Heart left ventricle (tissue), 16 donors: ENCODE measurements at regions not wholly inside any gene's neighbourhood (a gene's known extent, or its start where the extent isn't known, plus 50 kb on each side); places are given as distances from the start of the nearest gene placed in this dataset.
"Not testable (repeated sequence)": the region's sequence is repeated elsewhere in the genome, so short reads cannot be mapped to it uniquely, and the experiment has no call there.

ENCODE experiments used
- ATAC-seq, 4 donors: fragments of 200-7000 bp; cut with Tn5 transposase; one replicate each; pipeline ENCODE4 v1.9.1; 2020 to 2022; ENCODE audit warnings: moderate library complexity in 4 of 4, mild to moderate bottlenecking in 3 of 4, moderate number of reproducible peaks in 1 of 4
- DNase-seq, 5 donors: peaks; one replicate each; pipeline ENCODE4 v3.0.0-alpha.2; 2020
- H3K27ac ChIP-seq, 12 donors: fragments of 200-600 bp; sonication (generic) in 4 of 12; one replicate each; pipeline versions ENCODE4 v1.5.0 to v1.8.0; 2016 to 2022; ENCODE audit warnings: mild to moderate bottlenecking in 2 of 12
- H3K27me3 ChIP-seq, 9 donors: fragments of 200-600 bp; sonication (generic) in 2 of 9; one replicate each; pipeline versions ENCODE4 v1.5.1 to v1.8.0; 2016 to 2022; ENCODE audit warnings: mild to moderate bottlenecking in 3 of 9
- H3K36me3 ChIP-seq, 9 donors: fragments of 200-600 bp; sonication (generic) in 2 of 9; one replicate each; pipeline versions ENCODE4 v1.5.0 to v1.8.0; 2018 to 2022; ENCODE audit warnings: mild to moderate bottlenecking in 2 of 9
- H3K4me1 ChIP-seq, 12 donors: fragments of 200-600 bp; sonication (generic) in 4 of 12; one replicate each; pipeline versions ENCODE4 v1.5.0 to v1.8.0; 2016 to 2022; ENCODE audit warnings: mild to moderate bottlenecking in 3 of 12
- H3K4me3 ChIP-seq, 12 donors: fragments of 200-600 bp; sonication (generic) in 4 of 12; one replicate each; pipeline versions ENCODE4 v1.5.0 to v1.8.0; 2017 to 2022; ENCODE audit warnings: mild to moderate bottlenecking in 9 of 12, moderate library complexity in 4 of 12
- H3K9me3 ChIP-seq, 12 donors: fragments of 200-600 bp; sonication (generic) in 4 of 12; one replicate each; pipeline versions ENCODE4 v1.5.0 to v1.8.0; 2016 to 2022; ENCODE audit warnings: mild to moderate bottlenecking in 1 of 12
- CTCF ChIP-seq, 12 donors: fragments of 200-600 bp; sonication (generic) in 4 of 12; IDR thresholded peaks; one replicate each; pipeline versions ENCODE4 v1.5.0 to v1.8.0; 2018 to 2022; ENCODE audit warnings: antibody characterized with exemption in 12 of 12, mild to moderate bottlenecking in 5 of 12
- POLR2A ChIP-seq, 2 donors: fragments of 450-650 bp; IDR thresholded peaks; one replicate each; pipeline ENCODE4 v1.6.1; 2017; ENCODE audit warnings: antibody characterized with exemption in 2 of 2, mild to moderate bottlenecking in 2 of 2, moderate library complexity in 2 of 2
- WGBS, 4 donors: extraction: QIAGEN DNeasy Blood & Tissue Kit in 2 of 4; methylation state at CpG; one replicate each; pipeline versions ENCODE4 v1.1.5 to v1.1.7; 2013 to 2018; 5-methylcytosine and 5-hydroxymethylcytosine counted together
- intact Hi-C, 10 donors: fragments of 100-400 bp; cut with DNase I; formaldehyde crosslinking; loops; one replicate each; pipeline versions ENCODE4 v1.11.1 to v1.14.2; 2022
- donor health status: ischemic (EF 13 %, LVEDD 7.1; RV severe dilation, severe dysfunction).
- donor health status: healthy with polysubstance abuse.
- donor health status: DM: no; HTN: yes; CAD: no.
- donor health status: DM: no; HTN: no; CAD: no.
- donor health status: ischemic (EF 25% LVEDD 6.9; RV normal size, moderate dysfunction).
- donor health status: ischemic (EF 25% LVEDD 5.7; RV mildly dilated, moderate dysfunction).
- donor health status: healthy.
- donor health status: DM: yes; HTN: yes; CAD: no.
- donor health status: ischemic (EF 35%, LVEDD 5.7; RV mildly dilated, moderate dysfunction).
- donor health status: nonischemic (EF 11% LVEDD 7.7; RV severe dilation, severe dysfunction).
- donor health status: DM: yes; HTN: yes; CAD: no.
- donor health status: PGD.
- donor health status: ischemic (EF 29% LVEDD 5.4; RV normal size, mild dysfunction).
- donor health status: nonischemic (EF 23%, LVEDD 6.1; RV moderate dilation, normal function).

- H3K27ac ChIP-seq: no peak overlapping the region
- WGBS, 4 donors: 63 to 71% (median 68%) methylated on average over 4 of the region's 4 CpGs
- H3K27me3 ChIP-seq: no peaks in the 10 kb centered on the region
- ATAC-seq (no peak), DNase-seq (no peak)
- H3K4me1 ChIP-seq: no peaks in the 10 kb centered on the region
- intact Hi-C loops: no loop called here
- H3K36me3 ChIP-seq: no peaks in the 10 kb centered on the region
- peaks cover 0 to 3% (median 0%) of the 10 kb centered on the region in 12 donors for H3K9me3 ChIP-seq
- no peak for TF ChIP-seq POLR2A (IDR thresholded peaks at IDR 0.05)
- no peak for TF ChIP-seq CTCF (IDR thresholded peaks at IDR 0.05)
- H3K4me3 ChIP-seq: no peak overlapping the region
Observed at GRCh38 chr12:59298296-59298695, 297.5 kb upstream of the SLC16A7 start.

DNA sequence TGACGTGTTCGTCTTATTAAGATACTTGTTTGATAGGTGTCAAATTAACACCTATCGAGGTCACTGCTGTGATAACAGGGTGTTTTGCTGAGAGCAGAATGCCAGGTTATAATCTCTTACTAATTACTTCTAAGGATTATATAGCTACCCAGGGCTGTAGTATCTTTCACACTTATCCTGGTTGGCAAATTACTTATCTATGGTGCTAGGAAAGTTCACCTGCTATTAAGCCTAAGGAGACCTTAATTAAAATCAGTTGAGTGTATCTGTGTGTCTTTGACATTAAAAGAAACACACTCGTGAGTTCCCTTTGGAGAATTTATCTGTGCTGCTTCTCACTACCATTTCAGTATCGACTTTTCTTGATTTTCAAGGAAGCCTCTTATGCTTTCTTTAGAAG lies 301.6 kb upstream of the SLC16A7 start:
- H3K36me3 ChIP-seq: no peaks in the 10 kb centered on the region
- no peak overlapping the region for H3K27ac ChIP-seq
- TF ChIP-seq CTCF (IDR thresholded peaks at IDR 0.05): no peak
- no peak for TF ChIP-seq POLR2A (IDR thresholded peaks at IDR 0.05)
- intact Hi-C loops: no loop called here
- H3K9me3 ChIP-seq: no peaks in the 10 kb centered on the region
- no peak for DNase-seq
- H3K4me3 ChIP-seq: no peak overlapping the region
- ATAC-seq: no peak
- 37 to 41% (median 40%) methylated on average over 5 of the region's 5 CpGs for WGBS, 4 donors
- no peaks in the 10 kb centered on the region for H3K4me1 ChIP-seq
- no peaks in the 10 kb centered on the region for H3K27me3 ChIP-seq

- no peak overlapping the region for H3K4me3 ChIP-seq
- H3K27ac ChIP-seq: no peak overlapping the region
- H3K4me1 ChIP-seq: no peaks in the 10 kb centered on the region
- no peaks in the 10 kb centered on the region for H3K27me3 ChIP-seq
- ATAC-seq: no peak
- no peak for TF ChIP-seq POLR2A (IDR thresholded peaks at IDR 0.05)
- TF ChIP-seq CTCF (IDR thresholded peaks at IDR 0.05): no peak
- H3K9me3 ChIP-seq: no peaks in the 10 kb centered on the region
- no peaks in the 10 kb centered on the region for H3K36me3 ChIP-seq
- intact Hi-C loops: no loop called here
- DNase-seq: no peak
- 81 to 85% (median 83%) methylated on average over 2 of the region's 2 CpGs for WGBS, 4 donors
Observed at GRCh38 chr12:59282999-59283398, 312.8 kb upstream of the SLC16A7 start.

GRCh38 chr12:59273561-59273960 lies 322.3 kb upstream of the SLC16A7 start:
- WGBS, 4 donors: 83 to 90% (median 89%) methylated on average over 1 of the region's 1 CpG
- H3K4me1 ChIP-seq, H3K36me3 ChIP-seq, DNase-seq, H3K27ac ChIP-seq, H3K4me3 ChIP-seq, intact Hi-C loops, ATAC-seq, H3K27me3 ChIP-seq: not testable (repeated sequence)
- peaks cover 0 to 21% (median 1%) of the 10 kb centered on the region in 12 donors for H3K9me3 ChIP-seq

- TF ChIP-seq POLR2A (IDR thresholded peaks at IDR 0.05): no peak
- no peak for TF ChIP-seq CTCF (IDR thresholded peaks at IDR 0.05)
- intact Hi-C loops: no loop called here
- H3K27me3 ChIP-seq: no peaks in the 10 kb centered on the region
- no peak for ATAC-seq
- H3K4me3 ChIP-seq: no peak overlapping the region
- H3K4me1 ChIP-seq: no peaks in the 10 kb centered on the region
- WGBS, 4 donors: 69 to 76% (median 71%) methylated on average over 2 of the region's 2 CpGs
- no peak overlapping the region for H3K27ac ChIP-seq
- H3K9me3 ChIP-seq: peaks cover 0 to 19% (median 1%) of the 10 kb centered on the region in 12 donors
- no peaks in the 10 kb centered on the region for H3K36me3 ChIP-seq
- DNase-seq: no peak
Observed at GRCh38 chr12:59268295-59268809, 327.5 kb upstream of the SLC16A7 start.
